Kasumi-1 (cell line): ENCODE measurements at regions not wholly inside any gene's neighbourhood (a gene's known extent, or its start where the extent isn't known, plus 50 kb on each side); places are given as distances from the start of the nearest gene placed in this dataset.
"Not testable (repeated sequence)": the region's sequence is repeated elsewhere in the genome, so short reads cannot be mapped to it uniquely, and the experiment has no call there.

Source experiments
- DNase-seq, 2 experiments: peaks; one replicate each; lab custom pipeline; 2025; lab: John Stamatoyannopoulos, UW

GRCh38 chr15:70602834-70603560 is 160.4 kb downstream of the UACA start:
- DNase-seq, result no peak

GRCh38 chr15:70602281-70602680 is 161.1 kb downstream of the UACA start:
- no peak for DNase-seq

GRCh38 chr15:70597945-70598344 is 165.4 kb downstream of the UACA start:
- no peak for DNase-seq

- DNase-seq, result no peak
Measured at GRCh38 chr15:70597056-70597603, 166.2 kb downstream of the UACA start.

GRCh38 chr15:70596354-70597055 is 166.9 kb downstream of the UACA start:
- no peak for DNase-seq

- DNase-seq, result no peak
Measured at GRCh38 chr15:70593795-70594194, 169.6 kb downstream of the UACA start.

- DNase-seq, result no peak
Measured at GRCh38 chr15:70589728-70590127, 173.6 kb downstream of the UACA start.

GRCh38 chr15:70589221-70589620 is 174.1 kb downstream of the UACA start:
- peak; percentile 72 to 80 for DNase-seq

- DNase-seq, result no peak
Measured at GRCh38 chr15:70588613-70589012, 174.7 kb downstream of the UACA start.

- DNase-seq, result no peak
Measured at GRCh38 chr15:70587896-70588567, 175.3 kb downstream of the UACA start.

GRCh38 chr15:70587012-70587634 is 176.2 kb downstream of the UACA start:
- not testable (repeated sequence) for DNase-seq

GRCh38 chr15:70586241-70586640 is 177.1 kb downstream of the UACA start:
- DNase-seq, result no peak

- no peak for DNase-seq
Measured at GRCh38 chr15:70585707-70586034, 177.7 kb downstream of the UACA start.

- no peak for DNase-seq
Measured at GRCh38 chr15:70584838-70585706, 178.3 kb downstream of the UACA start.

- no peak for DNase-seq
Measured at GRCh38 chr15:70584441-70584837, 178.9 kb downstream of the UACA start.

GRCh38 chr15:70583006-70583405 is 180.4 kb downstream of the UACA start:
- no peak for DNase-seq

- DNase-seq, result no peak
Measured at GRCh38 chr15:70582143-70582945, 181.0 kb downstream of the UACA start.

- peak; percentile 12 to 19 for DNase-seq
Measured at GRCh38 chr15:70580958-70581357, 182.4 kb downstream of the UACA start.

GRCh38 chr15:70580286-70580685 is 183.1 kb downstream of the UACA start:
- DNase-seq, result no peak

GRCh38 chr15:70579766-70580165 is 183.6 kb downstream of the UACA start:
- DNase-seq, result no peak

- DNase-seq, result no peak
Measured at GRCh38 chr15:70578196-70578595, 185.2 kb downstream of the UACA start.
